HG03159 (cell line): ENCODE measurements at regions not wholly inside any gene's neighbourhood (a gene's known extent, or its start where the extent isn't known, plus 50 kb on each side); places are given as distances from the start of the nearest gene placed in this dataset.
"Not testable (repeated sequence)": the region's sequence is repeated elsewhere in the genome, so short reads cannot be mapped to it uniquely, and the experiment has no call there.

Source experiments
- ATAC-seq: cut with Tn5 transposase; IDR thresholded peaks from one replicate; pipeline ENCODE4 v1.9.1; 2021; ENCODE audit warnings: mild to moderate bottlenecking, moderate library complexity; ENCODE audit not compliant: unreplicated experiment

DNA sequence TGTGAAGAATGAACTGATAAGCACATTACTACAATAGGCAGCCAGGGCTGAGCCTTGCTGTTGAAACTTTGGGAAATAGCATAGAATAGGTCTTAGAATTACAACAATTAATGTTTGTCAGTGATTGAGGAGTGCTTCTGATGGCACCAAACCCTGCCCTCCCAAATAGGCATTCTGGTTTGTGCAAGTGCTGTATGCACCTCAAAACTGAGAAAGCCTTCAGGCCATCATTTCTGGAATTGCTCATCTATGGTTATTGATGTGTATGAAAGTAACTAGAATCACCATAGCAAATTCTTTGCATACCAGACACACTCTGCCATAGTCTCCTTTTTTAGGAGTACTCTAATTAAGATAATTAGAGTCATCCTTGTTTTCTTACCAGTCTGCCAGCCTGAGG lies 585.0 kb upstream of the MBL2 start:
- no peak for ATAC-seq

DNA sequence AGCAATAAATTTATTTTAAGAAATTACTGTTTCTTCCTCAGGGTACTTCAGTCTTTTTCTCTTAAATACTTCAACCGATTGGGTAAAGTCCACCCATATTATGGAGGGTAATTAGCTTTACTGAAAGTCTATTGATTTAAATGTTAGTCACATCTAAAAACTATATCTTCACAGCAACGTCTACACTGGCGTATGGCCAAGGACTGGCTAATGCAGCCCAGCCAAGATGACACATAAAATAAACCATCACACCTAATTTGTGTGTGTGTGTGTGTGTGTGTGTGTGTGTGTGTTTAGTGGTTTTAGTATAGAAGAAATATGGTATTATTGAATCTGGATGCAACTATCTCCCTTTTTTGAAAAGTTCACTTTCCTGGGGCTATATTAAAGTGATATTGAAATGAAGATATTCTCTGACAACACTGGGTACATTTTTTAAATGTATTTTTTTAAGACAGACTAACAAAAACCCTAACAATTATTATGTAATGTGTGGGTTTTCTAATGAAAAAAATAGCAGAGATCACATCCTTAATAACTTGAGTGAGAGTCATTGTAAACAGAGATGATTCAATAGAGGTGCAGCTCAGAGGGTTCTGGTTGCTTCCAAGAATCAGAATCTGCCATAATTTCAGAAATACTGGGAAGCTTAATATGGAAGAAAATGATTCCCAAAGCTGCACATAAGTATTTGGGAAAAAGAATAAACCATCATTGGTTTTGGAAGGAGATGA lies 584.2 kb upstream of the MBL2 start:
- ATAC-seq: no peak

- not testable (repeated sequence) for ATAC-seq
Measured at GRCh38 chr10:53342531-53342930, 569.9 kb upstream of the MBL2 start.

GRCh38 chr10:53338199-53338598 lies 565.6 kb upstream of the MBL2 start:
- ATAC-seq: not testable (repeated sequence)

GRCh38 chr10:53335803-53336422 lies 563.3 kb upstream of the MBL2 start:
- ATAC-seq: not testable (repeated sequence)

- no peak for ATAC-seq
Measured at GRCh38 chr10:53331460-53331859, 558.9 kb upstream of the MBL2 start.

DNA sequence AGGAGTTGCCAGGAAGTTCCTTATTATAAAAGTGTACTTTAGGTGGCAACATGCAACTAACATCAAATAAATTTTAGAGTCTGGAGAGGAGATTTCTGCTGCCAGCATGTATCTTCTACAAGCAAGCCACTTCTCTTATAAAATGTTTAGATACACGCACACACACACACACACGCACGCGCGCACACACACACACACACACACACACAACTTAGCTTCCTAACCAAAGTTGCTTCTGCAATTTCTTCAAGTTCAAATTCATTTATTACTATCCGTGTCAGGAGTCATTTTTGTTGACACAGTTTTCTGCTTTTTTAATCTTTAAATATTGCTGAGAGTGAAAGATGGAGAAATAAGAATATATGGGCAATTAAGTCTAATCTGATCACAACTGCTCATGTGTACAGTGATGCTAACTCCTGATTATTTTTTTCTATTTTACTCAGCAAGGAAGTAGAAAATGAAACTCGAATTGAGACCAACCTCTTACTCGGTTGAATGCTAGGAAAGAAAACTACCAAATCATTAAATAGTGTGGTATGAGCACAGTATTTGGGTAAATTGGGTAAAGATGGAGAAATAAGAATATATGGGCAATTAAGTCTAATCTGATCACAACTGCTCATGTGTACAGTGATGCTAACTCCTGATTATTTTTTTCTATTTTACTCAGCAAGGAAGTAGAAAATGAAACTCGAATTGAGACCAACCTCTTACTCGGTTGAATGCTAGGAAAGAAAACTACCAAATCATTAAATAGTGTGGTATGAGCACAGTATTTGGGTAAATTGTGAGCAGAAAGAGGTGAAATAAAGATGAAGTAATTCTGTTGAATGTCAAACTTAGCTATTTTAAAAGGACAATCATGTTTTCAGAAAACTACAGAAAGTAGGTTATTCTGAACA lies 554.1 kb upstream of the MBL2 start:
- ATAC-seq: not testable (repeated sequence)

GRCh38 chr10:53325066-53325465 lies 552.5 kb upstream of the MBL2 start:
- ATAC-seq: no peak

DNA sequence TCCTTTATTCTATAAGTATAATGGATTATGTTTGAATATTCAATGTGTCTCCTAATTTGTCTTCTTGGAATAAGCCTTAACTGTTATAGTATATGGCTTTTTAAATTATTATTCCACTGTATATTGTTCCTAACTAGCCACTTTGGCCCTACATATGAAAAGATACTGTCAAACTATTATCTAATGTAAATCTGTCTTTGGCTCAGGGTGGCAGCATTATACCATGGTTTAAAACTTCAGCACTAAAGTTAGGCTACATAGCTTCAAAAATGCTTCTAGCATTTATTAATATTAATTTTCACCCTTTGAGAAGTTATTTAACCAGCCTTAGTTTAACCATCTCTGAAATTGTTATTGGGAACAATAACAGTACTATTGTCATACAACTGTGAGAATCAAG lies 543.1 kb upstream of the MBL2 start:
- no peak for ATAC-seq

GRCh38 chr10:53314876-53315275 lies 542.3 kb upstream of the MBL2 start:
- no peak for ATAC-seq

- ATAC-seq: no peak
Measured at GRCh38 chr10:53298443-53298842, 525.9 kb upstream of the MBL2 start.

GRCh38 chr10:53284615-53285182 lies 512.1 kb upstream of the MBL2 start:
- ATAC-seq: no peak

- no peak for ATAC-seq
Measured at GRCh38 chr10:53276797-53277196, 504.2 kb upstream of the MBL2 start.

GRCh38 chr10:53269482-53269881 lies 496.9 kb upstream of the MBL2 start:
- ATAC-seq: no peak

DNA sequence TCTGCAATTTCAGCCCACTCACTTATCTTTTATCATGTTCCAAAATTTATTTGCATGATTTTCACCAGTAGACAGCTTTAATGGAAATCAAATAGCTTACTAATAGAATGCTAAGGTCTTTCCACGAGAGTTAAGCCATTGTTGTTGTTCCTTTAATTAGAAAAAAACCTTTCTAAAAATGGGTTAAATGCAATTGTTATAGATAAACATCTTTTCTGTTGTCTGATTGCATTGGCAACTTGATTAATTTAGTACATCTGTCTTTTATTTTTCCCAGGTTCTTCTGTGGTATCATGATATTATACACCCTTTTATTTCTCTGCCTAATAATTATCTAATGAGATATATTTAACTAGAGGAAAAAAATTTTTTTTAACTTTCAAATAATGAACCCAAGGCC lies 487.6 kb upstream of the MBL2 start:
- ATAC-seq: no peak

- ATAC-seq: no peak
Measured at GRCh38 chr10:53256623-53257022, 484.0 kb upstream of the MBL2 start.

DNA sequence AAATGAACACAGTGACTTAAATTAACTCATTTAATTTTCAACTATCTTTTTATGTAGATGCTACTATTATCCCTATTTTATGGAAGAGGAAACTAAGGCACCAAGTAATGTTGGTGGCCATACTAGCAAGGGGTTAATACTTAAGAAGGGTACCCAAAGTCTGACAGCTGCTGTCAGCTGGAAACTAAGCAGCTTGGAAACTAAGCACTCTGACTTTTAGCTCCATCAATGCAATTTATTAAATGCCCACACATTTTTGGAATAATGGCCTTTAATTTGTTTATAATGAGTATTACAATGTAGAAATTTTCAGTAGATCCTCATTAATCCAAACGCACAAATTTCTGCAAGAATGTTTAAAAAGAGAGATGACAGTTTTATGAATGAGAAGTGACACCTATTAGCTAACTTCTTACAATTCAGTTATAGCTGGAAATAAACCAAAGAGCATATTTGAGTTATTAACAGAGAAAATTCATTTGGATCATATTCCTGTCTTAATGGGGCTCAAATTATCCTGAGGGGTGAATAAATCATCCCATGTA lies 483.1 kb upstream of the MBL2 start:
- no peak for ATAC-seq

GRCh38 chr10:53253221-53253620 lies 480.6 kb upstream of the MBL2 start:
- ATAC-seq: no peak

DNA sequence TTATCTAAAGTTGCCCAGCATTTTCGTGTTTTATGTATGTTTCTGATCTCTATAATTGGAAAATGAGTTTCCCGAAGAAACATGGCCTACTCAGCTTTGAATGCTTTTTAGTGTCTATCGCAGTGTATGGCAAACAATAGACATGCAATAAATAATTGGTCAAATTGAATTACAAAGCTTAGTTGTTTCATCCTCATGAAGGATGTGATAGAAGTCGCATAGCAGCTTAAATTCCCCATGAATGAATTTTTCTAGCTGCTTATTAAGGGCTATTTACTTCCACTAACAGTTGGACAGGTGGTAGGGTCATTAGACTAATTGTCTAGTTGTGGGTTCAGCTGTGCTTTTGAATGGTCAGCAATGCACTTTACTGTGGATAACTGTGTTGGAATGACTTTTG lies 467.3 kb upstream of the MBL2 start:
- ATAC-seq: no peak

- ATAC-seq: no peak
Measured at GRCh38 chr10:53236941-53237340, 464.4 kb upstream of the MBL2 start.

DNA sequence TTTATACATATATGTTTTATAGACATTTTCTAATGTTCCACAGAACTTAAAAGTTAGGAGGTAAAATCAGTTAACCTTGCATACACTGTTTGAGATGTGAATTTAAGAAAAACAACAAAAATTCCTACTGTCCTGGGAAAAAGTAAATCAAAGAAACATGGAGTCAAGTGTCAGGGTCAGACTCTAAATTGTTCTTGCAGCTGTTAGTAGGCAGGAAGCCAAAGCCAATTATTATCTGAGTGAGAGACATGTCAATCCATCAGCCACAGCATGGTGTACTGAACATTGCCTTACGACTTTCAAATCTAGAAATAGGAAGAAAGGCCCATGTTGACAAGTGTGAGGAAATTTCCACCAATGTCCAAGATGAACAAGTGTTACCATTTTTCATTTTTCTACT lies 461.2 kb upstream of the MBL2 start:
- no peak for ATAC-seq
